Lower lobe of right lung (tissue), 2 donors: ENCODE measurements at regions not wholly inside any gene's neighbourhood (a gene's known extent, or its start where the extent isn't known, plus 50 kb on each side); places are given as distances from the start of the nearest gene placed in this dataset.

Experiments
- ATAC-seq, 2 donors: fragments of 200-7000 bp; cut with Tn5 transposase; one replicate each; pipeline ENCODE4 v1.9.1; 2020 to 2022; ENCODE audit warnings: mild to moderate bottlenecking in 2 of 2, moderate library complexity in 2 of 2
- DNase-seq: peaks from one replicate; pipeline ENCODE4 v3.0.0-alpha.2; 2020
- H3K27ac ChIP-seq: fragments of 200-600 bp; one replicate; pipeline ENCODE4 v1.8.0; 2022
- H3K27me3 ChIP-seq: fragments of 200-600 bp; one replicate; pipeline ENCODE4 v1.8.0; 2022; ENCODE audit warnings: low read depth
- H3K36me3 ChIP-seq: fragments of 200-600 bp; one replicate; pipeline ENCODE4 v1.8.0; 2022; ENCODE audit warnings: mild to moderate bottlenecking
- H3K4me1 ChIP-seq: fragments of 200-600 bp; one replicate; pipeline ENCODE4 v1.8.0; 2022
- H3K4me3 ChIP-seq: fragments of 200-600 bp; one replicate; pipeline ENCODE4 v1.8.0; 2022; ENCODE audit warnings: mild to moderate bottlenecking
- H3K9me3 ChIP-seq: fragments of 200-600 bp; one replicate; pipeline ENCODE4 v1.8.0; 2022
- CTCF ChIP-seq: fragments of 200-600 bp; IDR thresholded peaks from one replicate; pipeline ENCODE4 v1.8.0; 2022; ENCODE audit warnings: antibody characterized with exemption, mild to moderate bottlenecking
- intact Hi-C: fragments of 100-400 bp; cut with DNase I; formaldehyde crosslinking; loops from one replicate; pipeline ENCODE4 v1.11.0; 2022
- donor health status: DM: no; HTN: yes; CAD: no; lungs with severe emphysema.

GRCh38 chr10:44476409-44477045 lies 91.6 kb upstream of the CXCL12 start:
- ATAC-seq = no peak
- H3K36me3 ChIP-seq = no peaks in the 10 kb centered on the region
- H3K9me3 ChIP-seq = no peaks in the 10 kb centered on the region
- intact Hi-C loops = no loop called here
- H3K27me3 ChIP-seq = no peaks in the 10 kb centered on the region
- H3K27ac ChIP-seq = no peak overlapping the region
- TF ChIP-seq CTCF = no peak
- H3K4me3 ChIP-seq = no peak overlapping the region
- DNase-seq = no peak
- no peaks in the 10 kb centered on the region for H3K4me1 ChIP-seq

GRCh38 chr10:44477046-44477425 lies 92.1 kb upstream of the CXCL12 start:
- ATAC-seq (no peak), DNase-seq (no peak)
- Histone ChIP-seq H3K27ac (no peak overlapping the region), H3K4me1 (no peaks in the 10 kb centered on the region), H3K4me3 (no peak overlapping the region), H3K36me3 (no peaks in the 10 kb centered on the region), H3K9me3 (no peaks in the 10 kb centered on the region), H3K27me3 (no peaks in the 10 kb centered on the region)
- no peak for TF ChIP-seq CTCF
- intact Hi-C loops = no loop called here

- no peak for TF ChIP-seq CTCF
- H3K4me3 ChIP-seq = no peak overlapping the region
- intact Hi-C loops = no loop called here
- no peaks in the 10 kb centered on the region for H3K4me1 ChIP-seq
- no peaks in the 10 kb centered on the region for H3K36me3 ChIP-seq
- no peaks in the 10 kb centered on the region for H3K27me3 ChIP-seq
- no peak for DNase-seq
- no peak for ATAC-seq
- H3K9me3 ChIP-seq = no peaks in the 10 kb centered on the region
- no peak overlapping the region for H3K27ac ChIP-seq
Measured at GRCh38 chr10:44478040-44478439, 93.1 kb upstream of the CXCL12 start.

- Histone ChIP-seq H3K9me3 (no peaks in the 10 kb centered on the region), H3K4me1 (no peaks in the 10 kb centered on the region), H3K27me3 (no peaks in the 10 kb centered on the region), H3K27ac (no peak overlapping the region), H3K36me3 (no peaks in the 10 kb centered on the region), H3K4me3 (no peak overlapping the region)
- intact Hi-C loops = no loop called here
- no peak for TF ChIP-seq CTCF
- ATAC-seq = peak; percentile 31 to 52
- DNase-seq = no peak
Measured at GRCh38 chr10:44478876-44479705, 94.2 kb upstream of the CXCL12 start.

- Histone ChIP-seq H3K9me3 (no peaks in the 10 kb centered on the region), H3K27ac (no peak overlapping the region), H3K36me3 (no peaks in the 10 kb centered on the region), H3K4me3 (no peak overlapping the region), H3K27me3 (no peaks in the 10 kb centered on the region), H3K4me1 (no peaks in the 10 kb centered on the region)
- no peak for DNase-seq
- ATAC-seq = no peak
- no peak for TF ChIP-seq CTCF
- intact Hi-C loops = no loop called here
Measured at GRCh38 chr10:44492678-44493077, 107.8 kb upstream of the CXCL12 start.
